NCI-H526 (cell line): ENCODE measurements at regions not wholly inside any gene's neighbourhood (a gene's known extent, or its start where the extent isn't known, plus 50 kb on each side); places are given as distances from the start of the nearest gene placed in this dataset.
"Not testable (repeated sequence)": the region's sequence is repeated elsewhere in the genome, so short reads cannot be mapped to it uniquely, and the experiment has no call there.

Experiments used
- DNase-seq, 2 experiments: peaks; one replicate each; lab custom pipeline; 2025; lab: John Stamatoyannopoulos, UW

- DNase-seq: no peak
These were observed 322.0 kb upstream of the FKBP1C start for GRCh38 chr6:62889240-62889639.

GRCh38 chr6:62891065-62891647 lies 320.1 kb upstream of the FKBP1C start:
- DNase-seq: peak in 1 of 2 experiments; percentile 7

GRCh38 chr6:62894114-62894513 lies 317.2 kb upstream of the FKBP1C start:
- DNase-seq: no peak

GRCh38 chr6:62903266-62903665 lies 308.0 kb upstream of the FKBP1C start:
- no peak for DNase-seq

DNA sequence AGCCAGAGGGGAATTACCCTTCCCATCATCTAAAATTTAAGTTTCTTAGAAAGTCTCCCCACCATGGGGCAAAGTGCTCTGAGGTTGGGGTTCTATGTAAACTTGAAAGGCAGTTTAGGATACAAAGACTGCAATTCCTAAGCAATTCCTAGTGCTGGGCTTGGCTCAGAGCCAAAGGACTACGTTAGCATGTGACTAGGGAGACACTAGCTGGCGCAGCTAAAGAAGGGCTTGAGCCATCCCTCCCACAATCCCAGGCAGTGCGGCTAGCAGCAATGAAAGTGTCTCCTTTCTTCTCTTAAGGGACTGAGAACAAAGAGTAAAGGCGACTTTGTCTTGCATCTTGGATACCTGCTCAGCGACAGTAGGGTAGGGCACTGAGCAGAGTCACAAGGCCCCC lies 306.6 kb upstream of the FKBP1C start:
- no peak for DNase-seq

- DNase-seq: no peak
These were observed 296.7 kb upstream of the FKBP1C start for GRCh38 chr6:62914530-62914929.

- no peak for DNase-seq
These were observed 287.5 kb upstream of the FKBP1C start for GRCh38 chr6:62923728-62924127.

- DNase-seq: no peak
These were observed 270.4 kb upstream of the FKBP1C start for GRCh38 chr6:62940848-62941247.

- DNase-seq: no peak
These were observed 269.3 kb upstream of the FKBP1C start for GRCh38 chr6:62942000-62942399.

- DNase-seq: no peak
These were observed 242.4 kb upstream of the FKBP1C start for GRCh38 chr6:62968834-62969233.

DNA sequence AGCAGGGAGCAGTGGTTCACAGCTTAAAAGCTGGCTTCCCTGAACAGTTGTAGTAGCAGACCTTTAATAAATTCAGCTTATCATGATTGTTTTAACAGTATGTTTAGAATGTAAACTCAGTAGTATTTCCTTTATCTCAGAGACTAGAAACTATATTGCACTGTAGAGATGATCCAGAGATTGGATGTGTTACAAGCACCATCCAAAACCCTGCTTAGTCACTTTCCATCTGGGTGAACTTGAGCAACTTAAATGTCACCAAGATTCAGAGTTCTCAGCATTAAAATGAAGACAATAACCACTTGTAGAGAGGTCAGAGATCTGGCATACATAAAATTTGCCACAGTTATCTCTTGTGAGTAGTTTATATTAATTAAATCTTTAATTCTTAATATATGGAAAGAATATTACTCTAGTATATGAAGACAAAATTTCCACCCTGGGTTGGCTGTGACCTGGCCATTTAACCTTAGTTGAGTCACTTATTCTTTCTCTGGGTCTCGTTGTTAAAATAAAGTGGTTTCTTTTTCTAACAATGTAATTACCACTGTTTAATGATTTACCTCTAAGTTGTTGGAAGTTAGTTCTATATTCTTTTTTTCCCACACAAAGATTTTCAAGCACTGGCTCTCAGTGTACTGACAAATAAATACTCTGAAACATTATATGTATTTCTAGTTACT lies 239.2 kb upstream of the FKBP1C start:
- no peak for DNase-seq

DNA sequence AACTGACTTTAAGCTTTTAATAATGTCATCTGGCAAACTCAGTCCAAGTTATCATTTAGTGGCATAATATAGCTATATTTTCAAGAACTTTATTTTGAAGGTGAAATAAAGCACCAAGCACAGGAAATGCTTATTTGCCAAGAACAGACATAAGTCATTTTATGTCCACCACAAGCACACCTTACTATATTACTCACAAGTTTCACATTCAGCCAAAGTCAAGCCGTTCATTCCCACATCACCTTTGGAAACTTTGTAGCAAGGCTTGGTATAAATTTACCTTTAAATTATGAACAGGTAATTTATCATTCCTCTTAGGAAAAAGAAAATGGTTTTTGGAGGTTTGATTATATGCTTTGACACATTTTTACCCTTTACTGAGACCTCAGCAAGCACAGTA lies 236.8 kb upstream of the FKBP1C start:
- DNase-seq: no peak

- DNase-seq: no peak
These were observed 234.7 kb upstream of the FKBP1C start for GRCh38 chr6:62976566-62976965.

DNA sequence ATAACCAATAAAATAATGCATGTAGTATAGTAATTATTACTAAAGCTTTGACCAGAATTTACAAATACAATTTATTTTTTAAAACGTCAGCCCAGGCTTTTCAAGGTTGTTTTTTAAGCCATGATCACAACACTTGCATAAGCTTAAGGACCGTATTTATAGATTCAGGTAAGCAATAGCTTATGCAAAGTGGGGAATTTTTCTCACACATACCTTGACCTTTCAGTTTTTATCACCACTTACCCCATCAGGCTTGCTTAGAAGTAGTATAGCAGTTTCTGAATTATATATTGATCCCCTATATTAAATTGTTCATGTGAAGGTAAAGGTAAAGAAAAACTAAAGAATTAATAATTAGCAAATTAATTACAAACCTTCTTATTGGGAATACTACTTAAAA lies 232.3 kb upstream of the FKBP1C start:
- no peak for DNase-seq

GRCh38 chr6:62980093-62980492 lies 231.2 kb upstream of the FKBP1C start:
- DNase-seq: no peak

DNA sequence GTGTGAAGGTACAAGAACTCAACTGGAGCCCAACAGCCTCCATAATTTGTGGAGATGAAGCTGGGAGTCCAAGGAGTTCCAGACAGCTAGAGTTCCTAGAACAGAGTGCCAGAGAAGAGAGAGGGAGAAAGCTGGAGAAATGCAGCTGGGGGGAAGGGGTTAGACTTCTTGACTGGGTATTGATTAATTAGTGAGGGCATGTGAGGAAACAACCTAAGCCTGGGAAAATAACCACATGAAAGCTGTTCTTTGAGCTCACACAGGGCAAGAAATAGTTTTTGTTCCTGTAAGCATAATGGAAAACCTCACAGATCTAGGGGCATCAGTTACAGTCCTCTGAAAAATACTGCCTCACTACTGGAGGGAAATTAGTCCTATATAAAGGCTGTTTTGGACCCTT lies 230.5 kb upstream of the FKBP1C start:
- no peak for DNase-seq

GRCh38 chr6:62982951-62983350 lies 228.3 kb upstream of the FKBP1C start:
- no peak for DNase-seq

DNA sequence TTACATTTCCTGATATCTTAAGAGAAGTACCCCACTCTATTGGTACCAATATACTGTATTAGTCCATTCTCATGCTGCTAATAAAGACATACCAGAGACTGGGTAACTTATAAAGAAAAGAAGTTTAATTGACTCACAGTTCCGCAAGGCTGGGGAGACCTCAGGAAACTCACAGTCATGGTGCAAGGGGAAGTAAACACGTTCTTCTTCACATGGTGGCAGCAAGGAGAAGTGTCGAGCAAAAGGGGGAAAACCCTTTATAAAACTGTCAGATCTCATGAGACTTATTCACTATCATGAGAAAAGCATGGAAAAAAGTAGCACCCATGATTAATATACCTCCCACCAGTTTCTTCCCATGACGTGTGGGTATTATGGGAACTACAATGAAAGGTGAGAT lies 219.6 kb upstream of the FKBP1C start:
- DNase-seq: not testable (repeated sequence)

DNA sequence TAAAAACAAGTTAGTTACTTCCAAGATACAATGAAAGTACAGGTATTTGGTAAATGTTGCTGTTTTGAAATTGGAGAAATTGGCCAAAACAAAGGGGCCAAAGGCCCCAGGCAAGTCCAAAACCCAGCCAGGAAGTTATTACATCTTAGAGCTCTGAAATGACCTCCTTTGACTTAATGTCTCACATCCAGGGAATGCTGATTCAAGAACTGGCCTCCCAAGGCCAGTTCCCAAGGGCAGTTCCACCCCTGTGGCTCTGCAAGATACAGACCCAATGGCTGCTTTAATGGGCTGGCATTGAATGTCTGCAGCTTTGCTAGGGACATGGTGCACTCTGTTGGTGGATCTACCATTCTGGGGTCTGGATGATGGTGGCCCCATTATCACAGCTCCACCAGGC lies 217.3 kb upstream of the FKBP1C start:
- no peak for DNase-seq

DNA sequence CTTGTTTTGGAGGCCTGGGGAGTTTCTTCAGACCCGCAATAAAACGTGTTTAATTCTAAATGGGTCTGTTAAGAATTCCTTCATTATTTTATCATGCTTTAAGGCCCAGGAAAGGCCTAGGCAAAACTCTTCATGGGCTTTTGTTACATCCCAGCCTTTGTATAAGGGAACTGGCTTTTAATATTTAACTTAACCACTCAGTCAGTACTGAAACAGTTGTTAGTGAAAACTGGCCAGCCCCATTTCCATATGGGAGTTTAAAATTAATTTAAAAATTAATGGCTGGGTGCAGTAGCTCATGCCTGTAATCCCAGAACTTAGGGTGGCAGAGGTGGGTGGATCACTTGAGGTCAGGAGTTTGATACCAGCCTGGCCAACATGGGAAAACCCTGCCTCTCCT lies 213.2 kb upstream of the FKBP1C start:
- no peak for DNase-seq

DNA sequence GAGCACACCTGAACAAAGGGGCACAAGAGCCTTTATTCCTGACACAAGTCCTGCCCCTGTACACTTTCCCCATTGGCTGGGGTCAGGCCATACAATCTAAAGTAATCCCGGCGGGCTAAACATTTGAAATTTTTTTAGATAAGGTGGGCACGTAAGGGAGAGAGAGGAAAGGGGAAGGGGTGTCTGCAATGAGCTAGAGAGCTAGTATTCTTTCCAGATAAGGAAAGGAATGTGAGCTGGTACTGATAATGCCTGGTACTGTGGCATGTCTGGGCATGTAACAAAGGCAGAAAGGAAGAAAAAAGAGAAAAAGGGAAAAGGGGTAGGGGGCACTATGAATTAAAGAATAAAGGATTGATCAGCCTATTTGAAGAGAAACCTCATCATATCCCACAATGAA lies 212.0 kb upstream of the FKBP1C start:
- not testable (repeated sequence) for DNase-seq

GRCh38 chr6:62999796-63000195 lies 211.5 kb upstream of the FKBP1C start:
- DNase-seq: no peak

- DNase-seq: not testable (repeated sequence)
These were observed 205.3 kb upstream of the FKBP1C start for GRCh38 chr6:63006018-63006417.

- not testable (repeated sequence) for DNase-seq
These were observed 200.3 kb upstream of the FKBP1C start for GRCh38 chr6:63010962-63011361.
